Stimulated activated CD4-positive, alpha-beta T cell treated with anti-CD3 and anti-CD28 coated beads, TNF-alpha, amount 100 ng/mL, for 24 hours (primary cell): ENCODE measurements at regions not wholly inside any gene's neighbourhood (a gene's known extent, or its start where the extent isn't known, plus 50 kb on each side); places are given as distances from the start of the nearest gene placed in this dataset.

Experiments
- DNase-seq, 3 experiments: peaks; one replicate each; pipeline ENCODE4 v3.0.0-alpha.2; 2020; ENCODE audit warnings: low read depth in 3 of 3

DNA sequence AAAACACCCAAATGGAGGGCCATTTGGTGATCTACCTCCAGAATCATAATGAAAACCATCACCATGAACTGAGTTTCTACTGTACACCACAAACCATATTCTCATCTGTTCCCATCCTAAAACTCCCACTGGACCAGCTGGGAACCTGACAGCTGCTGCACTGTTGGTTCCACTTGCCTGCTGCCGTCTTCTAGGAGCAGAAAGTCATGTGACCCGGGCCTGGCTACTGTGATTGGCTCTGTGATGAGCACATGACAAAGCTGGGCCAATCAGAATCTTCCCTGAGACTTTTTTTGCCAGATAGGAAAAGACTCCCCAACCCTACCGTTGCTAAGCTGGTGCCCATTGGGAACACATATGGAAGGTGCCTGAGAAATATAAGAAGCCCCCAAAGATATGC lies 264.2 kb downstream of the MRTFB start:
- no peak for DNase-seq

GRCh38 chr16:14334366-14335080 lies 263.4 kb downstream of the MRTFB start:
- no peak for DNase-seq

DNA sequence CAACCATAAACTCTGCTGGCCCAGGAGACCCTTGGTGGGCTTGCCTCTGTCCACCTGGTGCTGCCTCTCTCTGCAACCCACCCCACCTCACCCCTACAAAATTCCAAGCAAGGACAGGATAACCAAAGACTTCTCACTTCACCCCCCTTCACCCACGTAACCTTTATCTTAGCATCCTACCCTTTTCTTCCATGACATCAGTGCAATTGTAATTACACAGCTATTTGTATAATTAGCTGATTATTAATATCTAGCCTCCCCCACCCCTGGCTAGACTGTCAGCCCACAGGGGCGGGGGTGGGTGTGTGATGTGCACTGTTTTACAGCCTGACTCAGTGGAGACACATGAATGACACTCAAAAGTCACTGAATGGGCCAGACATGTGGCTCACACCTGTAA lies 262.2 kb downstream of the MRTFB start:
- no peak for DNase-seq

DNA sequence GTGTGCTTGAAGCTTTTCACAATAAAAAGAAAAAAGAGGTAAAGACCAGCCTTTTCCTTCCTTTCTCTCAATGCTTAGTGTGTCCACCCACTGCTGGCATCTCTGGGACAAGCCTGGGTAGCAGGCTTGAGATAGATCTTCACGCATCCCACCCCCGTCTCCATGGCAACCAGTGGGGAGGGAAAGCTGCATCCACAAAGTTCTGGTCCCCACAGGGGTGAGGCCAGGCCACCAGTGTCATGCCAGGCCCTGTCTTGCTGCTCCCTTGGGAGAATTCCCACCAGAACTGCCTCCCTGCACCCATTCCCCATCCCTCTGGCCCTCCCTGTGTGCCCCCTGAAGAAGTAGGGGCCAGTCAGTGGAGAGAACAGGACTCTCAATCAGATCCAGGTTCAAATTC lies 259.9 kb downstream of the MRTFB start:
- DNase-seq: no peak

GRCh38 chr16:14329727-14330350 lies 258.7 kb downstream of the MRTFB start:
- no peak for DNase-seq

DNA sequence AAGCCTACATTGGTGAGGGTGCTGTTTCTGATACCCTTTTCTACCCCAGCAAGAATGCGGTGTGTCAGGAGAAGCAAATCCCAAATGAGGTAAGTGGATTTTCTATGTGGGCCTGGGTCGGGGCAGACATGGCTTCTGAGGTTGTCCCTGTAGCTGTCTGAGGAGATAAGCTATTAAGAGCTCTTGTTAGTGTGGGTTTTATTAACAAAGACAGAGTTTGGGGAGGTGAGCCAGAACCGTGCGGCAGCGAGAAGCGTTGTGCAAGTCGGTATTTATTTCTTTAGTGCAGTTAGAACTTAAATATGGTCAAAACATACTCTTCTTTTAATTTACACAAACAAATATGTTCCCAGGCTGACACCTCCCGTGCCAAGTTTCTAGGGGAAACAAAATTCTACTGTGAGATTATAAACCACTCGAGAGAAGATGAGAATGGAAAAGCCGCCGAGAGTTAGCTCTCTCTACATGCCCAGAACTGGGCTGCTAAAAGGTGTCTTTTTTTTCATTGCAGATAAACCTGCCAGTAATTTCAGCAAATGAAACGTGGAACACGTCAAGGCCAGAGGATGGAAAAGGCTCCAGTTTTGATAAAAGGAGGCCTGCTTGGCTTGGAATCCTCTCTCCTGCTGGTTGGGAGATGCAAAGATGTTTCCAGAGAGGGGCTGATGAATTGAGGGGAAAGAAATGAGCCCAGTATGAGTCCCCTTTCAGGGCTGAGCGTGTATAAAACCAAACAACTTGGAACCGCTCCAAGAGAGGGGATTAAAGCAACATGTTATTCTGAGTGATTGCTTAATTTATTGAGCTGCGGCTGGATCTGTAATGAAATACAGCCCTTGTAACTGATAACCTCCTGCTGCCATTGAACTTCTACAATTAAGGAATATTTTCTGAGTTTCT lies 254.6 kb downstream of the MRTFB start:
- no peak for DNase-seq

GRCh38 chr16:14324581-14324980 lies 253.5 kb downstream of the MRTFB start:
- no peak for DNase-seq

GRCh38 chr16:14322186-14322585 lies 251.1 kb downstream of the MRTFB start:
- no peak for DNase-seq

DNA sequence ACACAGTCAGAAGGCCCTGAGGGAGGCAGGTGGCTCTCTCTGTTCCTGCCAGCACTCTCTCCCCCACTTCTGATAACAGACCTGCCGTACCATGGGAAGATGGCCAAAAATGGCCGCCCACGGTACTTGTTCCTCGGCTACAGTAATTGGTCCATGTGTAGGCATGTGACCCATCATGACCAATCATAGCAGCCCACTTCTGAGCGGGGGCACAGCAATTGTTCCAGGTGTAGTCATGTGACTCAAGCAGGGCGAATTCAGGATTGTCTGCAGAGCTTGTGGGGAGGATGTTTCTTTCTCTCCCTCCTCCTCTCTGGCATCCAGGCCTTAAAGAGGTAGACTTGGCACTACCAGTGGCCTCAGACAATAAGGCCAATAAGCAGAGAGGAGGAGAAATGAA lies 250.4 kb downstream of the MRTFB start:
- no peak for DNase-seq

DNA sequence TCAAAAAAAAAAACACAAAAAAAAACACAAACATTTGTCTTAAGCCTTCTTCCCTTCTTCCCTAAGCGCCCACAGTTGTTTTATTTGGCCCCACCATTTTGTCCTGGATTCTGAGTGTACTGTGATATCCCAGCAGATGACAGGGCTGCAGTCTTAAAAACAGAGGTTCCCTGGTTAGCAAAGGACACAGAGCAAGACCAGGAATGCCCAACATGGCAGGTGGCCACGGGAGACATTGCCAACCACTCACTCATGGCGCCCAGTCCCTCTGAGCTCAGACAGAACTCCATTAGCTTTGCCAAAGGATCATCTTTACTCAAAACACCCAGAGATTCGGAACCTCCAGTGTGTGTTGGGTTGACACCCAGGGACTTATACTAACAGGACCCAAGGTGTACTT lies 249.3 kb downstream of the MRTFB start:
- no peak for DNase-seq
